ENCODE measurements at regions not wholly inside any gene's neighbourhood (a gene's known extent, or its start where the extent isn't known, plus 50 kb on each side); places are given as distances from the start of the nearest gene placed in this dataset.
"Not testable (repeated sequence)": the region's sequence is repeated elsewhere in the genome, so short reads cannot be mapped to it uniquely, and the experiment has no call there.

DNA sequence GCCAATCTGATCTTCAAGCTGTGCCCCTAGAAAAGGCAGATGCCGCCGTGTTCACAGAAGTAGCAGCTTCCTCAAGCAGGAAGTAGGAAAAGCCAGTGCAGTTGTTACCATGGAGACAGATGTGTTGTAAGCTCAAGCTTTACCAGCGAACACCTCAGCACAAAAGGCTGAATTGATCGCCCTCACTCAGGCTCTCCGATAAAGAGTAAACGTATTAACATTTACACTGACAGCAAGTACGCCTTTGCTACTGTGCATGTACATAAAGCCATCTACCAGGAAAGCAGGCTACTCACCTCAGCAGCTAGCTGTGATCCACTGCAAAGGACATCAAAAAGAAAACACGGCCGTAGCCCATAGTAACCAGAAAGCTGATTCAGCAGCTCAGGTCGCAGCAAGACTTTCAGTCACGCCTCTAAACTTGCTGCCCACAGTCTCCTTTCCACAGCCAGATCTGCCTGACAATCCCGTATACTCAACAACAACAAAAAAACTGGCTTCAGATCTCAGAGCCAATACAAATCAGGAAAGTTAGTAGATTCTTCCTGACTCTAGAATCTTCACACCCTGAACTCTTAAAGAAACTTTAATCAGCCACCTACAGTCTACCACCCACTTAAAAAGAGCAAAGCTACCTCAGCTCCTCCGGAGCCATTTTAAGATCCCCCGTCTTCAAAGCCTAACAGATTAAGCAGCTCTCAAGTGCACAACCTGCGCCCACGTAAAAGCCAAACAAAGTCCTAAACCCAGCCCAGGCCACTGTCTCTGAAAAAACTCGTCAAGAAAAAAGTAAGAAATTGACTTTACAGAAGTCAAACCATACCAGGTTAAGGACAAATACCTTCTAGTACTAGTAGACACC lies 160.0 kb downstream of the DEFB131A start:
- TF ChIP-seq, protein P1, sequence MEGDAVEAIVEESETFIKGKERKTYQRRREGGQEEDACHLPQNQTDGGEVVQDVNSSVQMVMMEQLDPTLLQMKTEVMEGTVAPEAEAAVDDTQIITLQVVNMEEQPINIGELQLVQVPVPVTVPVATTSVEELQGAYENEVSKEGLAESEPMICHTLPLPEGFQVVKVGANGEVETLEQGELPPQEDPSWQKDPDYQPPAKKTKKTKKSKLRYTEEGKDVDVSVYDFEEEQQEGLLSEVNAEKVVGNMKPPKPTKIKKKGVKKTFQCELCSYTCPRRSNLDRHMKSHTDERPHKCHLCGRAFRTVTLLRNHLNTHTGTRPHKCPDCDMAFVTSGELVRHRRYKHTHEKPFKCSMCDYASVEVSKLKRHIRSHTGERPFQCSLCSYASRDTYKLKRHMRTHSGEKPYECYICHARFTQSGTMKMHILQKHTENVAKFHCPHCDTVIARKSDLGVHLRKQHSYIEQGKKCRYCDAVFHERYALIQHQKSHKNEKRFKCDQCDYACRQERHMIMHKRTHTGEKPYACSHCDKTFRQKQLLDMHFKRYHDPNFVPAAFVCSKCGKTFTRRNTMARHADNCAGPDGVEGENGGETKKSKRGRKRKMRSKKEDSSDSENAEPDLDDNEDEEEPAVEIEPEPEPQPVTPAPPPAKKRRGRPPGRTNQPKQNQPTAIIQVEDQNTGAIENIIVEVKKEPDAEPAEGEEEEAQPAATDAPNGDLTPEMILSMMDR (IDR thresholded peaks at IDR 0.05; ENCODE audit: insufficient read depth, low read depth, low read length) = not testable (repeated sequence)
- TF ChIP-seq EZH2 (IDR thresholded peaks at IDR 0.05; ENCODE audit: insufficient read depth, low read length) = not testable (repeated sequence)
